ENCODE measurements at regions not wholly inside any gene's neighbourhood (a gene's known extent, or its start where the extent isn't known, plus 50 kb on each side); places are given as distances from the start of the nearest gene placed in this dataset.

GRCh38 chr5:68803881-68804319 is 289.9 kb upstream of the SLC30A5 start:
- TF ChIP-seq, protein P1, sequence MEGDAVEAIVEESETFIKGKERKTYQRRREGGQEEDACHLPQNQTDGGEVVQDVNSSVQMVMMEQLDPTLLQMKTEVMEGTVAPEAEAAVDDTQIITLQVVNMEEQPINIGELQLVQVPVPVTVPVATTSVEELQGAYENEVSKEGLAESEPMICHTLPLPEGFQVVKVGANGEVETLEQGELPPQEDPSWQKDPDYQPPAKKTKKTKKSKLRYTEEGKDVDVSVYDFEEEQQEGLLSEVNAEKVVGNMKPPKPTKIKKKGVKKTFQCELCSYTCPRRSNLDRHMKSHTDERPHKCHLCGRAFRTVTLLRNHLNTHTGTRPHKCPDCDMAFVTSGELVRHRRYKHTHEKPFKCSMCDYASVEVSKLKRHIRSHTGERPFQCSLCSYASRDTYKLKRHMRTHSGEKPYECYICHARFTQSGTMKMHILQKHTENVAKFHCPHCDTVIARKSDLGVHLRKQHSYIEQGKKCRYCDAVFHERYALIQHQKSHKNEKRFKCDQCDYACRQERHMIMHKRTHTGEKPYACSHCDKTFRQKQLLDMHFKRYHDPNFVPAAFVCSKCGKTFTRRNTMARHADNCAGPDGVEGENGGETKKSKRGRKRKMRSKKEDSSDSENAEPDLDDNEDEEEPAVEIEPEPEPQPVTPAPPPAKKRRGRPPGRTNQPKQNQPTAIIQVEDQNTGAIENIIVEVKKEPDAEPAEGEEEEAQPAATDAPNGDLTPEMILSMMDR (IDR thresholded peaks at IDR 0.05): no peak
- TF ChIP-seq POLR2A (IDR thresholded peaks at IDR 0.05): no peak

Data from lower leg skin (tissue), 3 donors.